GM23338 (cell line): ENCODE measurements at regions not wholly inside any gene's neighbourhood (a gene's known extent, or its start where the extent isn't known, plus 50 kb on each side); places are given as distances from the start of the nearest gene placed in this dataset.

Experiments used
- CREB1 ChIP-seq: fragments of 250-450 bp; sonication (Bioruptor Pico); IDR thresholded peaks from 2 replicates; pipeline ENCODE4 v1.5.0; 2020; ENCODE audit warnings: low read depth, mild to moderate bottlenecking, moderate library complexity
- EZH2 ChIP-seq: fragments of 200-600 bp; sonication (generic); IDR thresholded peaks from one replicate; pipeline ENCODE4 v1.8.0; 2017; ENCODE audit warnings: antibody characterized with exemption, mild to moderate bottlenecking, low read depth; ENCODE audit not compliant: unreplicated experiment
- EZH2phosphoT487 ChIP-seq: fragments of 200-600 bp; sonication (generic); IDR thresholded peaks from one replicate; pipeline ENCODE4 v1.8.1; 2018; ENCODE audit warnings: antibody characterized with exemption; ENCODE audit not compliant: unreplicated experiment
- JUNB ChIP-seq: IDR thresholded peaks from one replicate; pipeline ENCODE4 v1.6.1; 2016; ENCODE audit warnings: antibody characterized with exemption; ENCODE audit not compliant: unreplicated experiment
- NANOG ChIP-seq: IDR thresholded peaks from 2 replicates; pipeline ENCODE4 v1.6.1; 2016; ENCODE audit warnings: antibody characterized with exemption, borderline replicate concordance
- POLR2AphosphoS5 ChIP-seq: IDR thresholded peaks from 2 replicates; pipeline ENCODE4 v1.6.1; 2016; ENCODE audit warnings: antibody characterized with exemption, low read depth
- STAT1 ChIP-seq: IDR thresholded peaks from one replicate; pipeline ENCODE4 v1.6.1; 2016; ENCODE audit warnings: antibody characterized with exemption; ENCODE audit not compliant: unreplicated experiment
- ZNF331 ChIP-seq: fragments of 250-450 bp; sonication (Bioruptor Pico); IDR thresholded peaks from 2 replicates; pipeline ENCODE4 v1.5.0; 2020; ENCODE audit warnings: low read depth, mild to moderate bottlenecking, moderate library complexity
- TF ChIP-seq, protein P1 (sequence below): fragments of 250-450 bp; sonication (Bioruptor Pico); IDR thresholded peaks from 2 replicates; pipeline ENCODE4 v1.5.0; 2020; ENCODE audit warnings: mild to moderate bottlenecking, moderate library complexity
- TF ChIP-seq, protein P2 (sequence below): IDR thresholded peaks from one replicate; pipeline ENCODE4 v1.6.1; 2018; ENCODE audit warnings: antibody characterized with exemption; ENCODE audit not compliant: unreplicated experiment
- TF ChIP-seq, protein P3 (sequence below): IDR thresholded peaks from 2 replicates; pipeline ENCODE4 v1.6.1; 2016; ENCODE audit warnings: antibody characterized with exemption

DNA sequence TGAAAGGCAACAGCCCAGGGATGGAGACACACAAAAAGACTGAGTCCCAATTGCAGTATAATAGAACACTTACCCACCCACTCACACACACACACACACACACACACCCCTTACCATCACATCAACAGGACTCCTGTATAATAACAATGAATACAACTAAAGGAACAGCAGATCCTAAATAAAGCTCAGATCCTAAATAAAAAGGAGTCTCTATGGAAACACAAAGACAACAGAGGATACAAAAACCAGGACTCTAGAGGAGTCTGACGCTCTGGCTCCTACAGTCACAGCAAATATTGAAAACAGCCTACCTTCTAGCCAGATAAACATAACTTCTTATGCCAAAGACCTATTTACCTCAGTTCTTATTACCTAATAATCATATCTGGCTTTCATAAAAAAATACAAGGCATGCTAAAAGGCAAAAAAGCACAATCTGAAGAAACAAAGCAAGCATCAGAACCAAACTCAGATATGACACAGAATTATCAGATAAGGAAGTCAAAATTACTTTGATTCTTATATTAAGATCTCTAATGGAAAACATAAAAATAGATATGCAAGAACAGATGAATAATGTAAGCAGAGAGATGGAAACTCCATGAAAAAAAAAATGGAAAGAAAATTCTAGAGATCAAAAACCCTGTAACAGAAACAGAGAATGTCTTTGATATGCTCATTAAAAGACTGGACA lies 134.9 kb downstream of the MMUT start (continued):
- TF ChIP-seq, protein P1, sequence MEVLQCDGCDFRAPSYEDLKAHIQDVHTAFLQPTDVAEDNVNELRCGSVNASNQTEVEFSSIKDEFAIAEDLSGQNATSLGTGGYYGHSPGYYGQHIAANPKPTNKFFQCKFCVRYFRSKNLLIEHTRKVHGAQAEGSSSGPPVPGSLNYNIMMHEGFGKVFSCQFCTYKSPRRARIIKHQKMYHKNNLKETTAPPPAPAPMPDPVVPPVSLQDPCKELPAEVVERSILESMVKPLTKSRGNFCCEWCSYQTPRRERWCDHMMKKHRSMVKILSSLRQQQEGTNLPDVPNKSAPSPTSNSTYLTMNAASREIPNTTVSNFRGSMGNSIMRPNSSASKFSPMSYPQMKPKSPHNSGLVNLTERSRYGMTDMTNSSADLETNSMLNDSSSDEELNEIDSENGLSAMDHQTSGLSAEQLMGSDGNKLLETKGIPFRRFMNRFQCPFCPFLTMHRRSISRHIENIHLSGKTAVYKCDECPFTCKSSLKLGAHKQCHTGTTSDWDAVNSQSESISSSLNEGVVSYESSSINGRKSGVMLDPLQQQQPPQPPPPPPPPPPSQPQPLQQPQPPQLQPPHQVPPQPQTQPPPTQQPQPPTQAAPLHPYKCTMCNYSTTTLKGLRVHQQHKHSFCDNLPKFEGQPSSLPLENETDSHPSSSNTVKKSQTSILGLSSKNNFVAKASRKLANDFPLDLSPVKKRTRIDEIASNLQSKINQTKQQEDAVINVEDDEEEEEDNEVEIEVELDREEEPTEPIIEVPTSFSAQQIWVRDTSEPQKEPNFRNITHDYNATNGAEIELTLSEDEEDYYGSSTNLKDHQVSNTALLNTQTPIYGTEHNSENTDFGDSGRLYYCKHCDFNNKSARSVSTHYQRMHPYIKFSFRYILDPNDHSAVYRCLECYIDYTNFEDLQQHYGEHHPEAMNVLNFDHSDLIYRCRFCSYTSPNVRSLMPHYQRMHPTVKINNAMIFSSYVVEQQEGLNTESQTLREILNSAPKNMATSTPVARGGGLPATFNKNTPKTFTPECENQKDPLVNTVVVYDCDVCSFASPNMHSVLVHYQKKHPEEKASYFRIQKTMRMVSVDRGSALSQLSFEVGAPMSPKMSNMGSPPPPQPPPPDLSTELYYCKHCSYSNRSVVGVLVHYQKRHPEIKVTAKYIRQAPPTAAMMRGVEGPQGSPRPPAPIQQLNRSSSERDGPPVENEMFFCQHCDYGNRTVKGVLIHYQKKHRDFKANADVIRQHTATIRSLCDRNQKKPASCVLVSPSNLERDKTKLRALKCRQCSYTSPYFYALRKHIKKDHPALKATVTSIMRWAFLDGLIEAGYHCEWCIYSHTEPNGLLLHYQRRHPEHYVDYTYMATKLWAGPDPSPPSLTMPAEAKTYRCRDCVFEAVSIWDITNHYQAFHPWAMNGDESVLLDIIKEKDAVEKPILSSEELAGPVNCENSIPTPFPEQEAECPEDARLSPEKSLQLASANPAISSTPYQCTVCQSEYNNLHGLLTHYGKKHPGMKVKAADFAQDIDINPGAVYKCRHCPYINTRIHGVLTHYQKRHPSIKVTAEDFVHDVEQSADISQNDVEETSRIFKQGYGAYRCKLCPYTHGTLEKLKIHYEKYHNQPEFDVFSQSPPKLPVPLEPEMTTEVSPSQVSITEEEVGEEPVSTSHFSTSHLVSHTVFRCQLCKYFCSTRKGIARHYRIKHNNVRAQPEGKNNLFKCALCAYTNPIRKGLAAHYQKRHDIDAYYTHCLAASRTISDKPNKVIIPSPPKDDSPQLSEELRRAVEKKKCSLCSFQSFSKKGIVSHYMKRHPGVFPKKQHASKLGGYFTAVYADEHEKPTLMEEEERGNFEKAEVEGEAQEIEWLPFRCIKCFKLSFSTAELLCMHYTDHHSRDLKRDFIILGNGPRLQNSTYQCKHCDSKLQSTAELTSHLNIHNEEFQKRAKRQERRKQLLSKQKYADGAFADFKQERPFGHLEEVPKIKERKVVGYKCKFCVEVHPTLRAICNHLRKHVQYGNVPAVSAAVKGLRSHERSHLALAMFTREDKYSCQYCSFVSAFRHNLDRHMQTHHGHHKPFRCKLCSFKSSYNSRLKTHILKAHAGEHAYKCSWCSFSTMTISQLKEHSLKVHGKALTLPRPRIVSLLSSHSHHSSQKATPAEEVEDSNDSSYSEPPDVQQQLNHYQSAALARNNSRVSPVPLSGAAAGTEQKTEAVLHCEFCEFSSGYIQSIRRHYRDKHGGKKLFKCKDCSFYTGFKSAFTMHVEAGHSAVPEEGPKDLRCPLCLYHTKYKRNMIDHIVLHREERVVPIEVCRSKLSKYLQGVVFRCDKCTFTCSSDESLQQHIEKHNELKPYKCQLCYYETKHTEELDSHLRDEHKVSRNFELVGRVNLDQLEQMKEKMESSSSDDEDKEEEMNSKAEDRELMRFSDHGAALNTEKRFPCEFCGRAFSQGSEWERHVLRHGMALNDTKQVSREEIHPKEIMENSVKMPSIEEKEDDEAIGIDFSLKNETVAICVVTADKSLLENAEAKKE (CRISPR knock-in tag), result no peak
- no peak for TF ChIP-seq EZH2phosphoT487
- TF ChIP-seq, protein P2, sequence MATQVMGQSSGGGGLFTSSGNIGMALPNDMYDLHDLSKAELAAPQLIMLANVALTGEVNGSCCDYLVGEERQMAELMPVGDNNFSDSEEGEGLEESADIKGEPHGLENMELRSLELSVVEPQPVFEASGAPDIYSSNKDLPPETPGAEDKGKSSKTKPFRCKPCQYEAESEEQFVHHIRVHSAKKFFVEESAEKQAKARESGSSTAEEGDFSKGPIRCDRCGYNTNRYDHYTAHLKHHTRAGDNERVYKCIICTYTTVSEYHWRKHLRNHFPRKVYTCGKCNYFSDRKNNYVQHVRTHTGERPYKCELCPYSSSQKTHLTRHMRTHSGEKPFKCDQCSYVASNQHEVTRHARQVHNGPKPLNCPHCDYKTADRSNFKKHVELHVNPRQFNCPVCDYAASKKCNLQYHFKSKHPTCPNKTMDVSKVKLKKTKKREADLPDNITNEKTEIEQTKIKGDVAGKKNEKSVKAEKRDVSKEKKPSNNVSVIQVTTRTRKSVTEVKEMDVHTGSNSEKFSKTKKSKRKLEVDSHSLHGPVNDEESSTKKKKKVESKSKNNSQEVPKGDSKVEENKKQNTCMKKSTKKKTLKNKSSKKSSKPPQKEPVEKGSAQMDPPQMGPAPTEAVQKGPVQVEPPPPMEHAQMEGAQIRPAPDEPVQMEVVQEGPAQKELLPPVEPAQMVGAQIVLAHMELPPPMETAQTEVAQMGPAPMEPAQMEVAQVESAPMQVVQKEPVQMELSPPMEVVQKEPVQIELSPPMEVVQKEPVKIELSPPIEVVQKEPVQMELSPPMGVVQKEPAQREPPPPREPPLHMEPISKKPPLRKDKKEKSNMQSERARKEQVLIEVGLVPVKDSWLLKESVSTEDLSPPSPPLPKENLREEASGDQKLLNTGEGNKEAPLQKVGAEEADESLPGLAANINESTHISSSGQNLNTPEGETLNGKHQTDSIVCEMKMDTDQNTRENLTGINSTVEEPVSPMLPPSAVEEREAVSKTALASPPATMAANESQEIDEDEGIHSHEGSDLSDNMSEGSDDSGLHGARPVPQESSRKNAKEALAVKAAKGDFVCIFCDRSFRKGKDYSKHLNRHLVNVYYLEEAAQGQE, result no peak
- TF ChIP-seq NANOG, result no peak
- no peak for TF ChIP-seq EZH2
- no peak for TF ChIP-seq ZNF331
- TF ChIP-seq, protein P3, sequence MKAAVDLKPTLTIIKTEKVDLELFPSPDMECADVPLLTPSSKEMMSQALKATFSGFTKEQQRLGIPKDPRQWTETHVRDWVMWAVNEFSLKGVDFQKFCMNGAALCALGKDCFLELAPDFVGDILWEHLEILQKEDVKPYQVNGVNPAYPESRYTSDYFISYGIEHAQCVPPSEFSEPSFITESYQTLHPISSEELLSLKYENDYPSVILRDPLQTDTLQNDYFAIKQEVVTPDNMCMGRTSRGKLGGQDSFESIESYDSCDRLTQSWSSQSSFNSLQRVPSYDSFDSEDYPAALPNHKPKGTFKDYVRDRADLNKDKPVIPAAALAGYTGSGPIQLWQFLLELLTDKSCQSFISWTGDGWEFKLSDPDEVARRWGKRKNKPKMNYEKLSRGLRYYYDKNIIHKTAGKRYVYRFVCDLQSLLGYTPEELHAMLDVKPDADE, result no peak
- no peak for TF ChIP-seq CREB1 (CRISPR knock-in tag)
- TF ChIP-seq STAT1, result no peak
- no peak for TF ChIP-seq POLR2AphosphoS5
- TF ChIP-seq JUNB, result no peak
